ENCODE measurements at regions not wholly inside any gene's neighbourhood (a gene's known extent, or its start where the extent isn't known, plus 50 kb on each side); places are given as distances from the start of the nearest gene placed in this dataset.

GRCh38 chr2:136049011-136049742, 63.8 kb upstream of the DARS1 start:
- TF ChIP-seq CTCF (conservative IDR thresholded peaks at IDR 0.05; ENCODE audit: low read length) (no peak), EZH2phosphoT487 (IDR thresholded peaks at IDR 0.05; ENCODE audit: borderline replicate concordance) (no peak)
- Histone ChIP-seq H3K9me3 (ENCODE audit: insufficient read depth, low read depth, low read length) (no peaks in the 10 kb centered on the region), H3F3A (ENCODE audit: low read depth) (0 out of 2 replicates have a peak, but pooled peaks cover 3% of the 10 kb centered on the region)

GRCh38 chr2:136045835-136046570, 60.6 kb upstream of the DARS1 start:
- Histone ChIP-seq H3K9me2 (replicated peaks; ENCODE audit: low read depth, low read length) (no peaks in the 10 kb centered on the region), H3K9ac (ENCODE audit: low read depth, low read length, poor library complexity, severe bottlenecking) (no peak overlapping the region), H3K4me3 (ENCODE audit: low read length, poor library complexity, severe bottlenecking) (no peak overlapping the region), H3K4me1 (ENCODE audit: insufficient read depth, low read length, poor library complexity, severe bottlenecking) (peaks cover 44% of the 10 kb centered on the region), H2AFZ (ENCODE audit: low read length) (no peak overlapping the region), H3K4me2 (ENCODE audit: low read depth, low read length, poor library complexity, severe bottlenecking) (no peak overlapping the region), H3F3A (ENCODE audit: low read depth) (no peaks in the 10 kb centered on the region), H3K36me3 (ENCODE audit: insufficient read depth, low read length) (no peaks in the 10 kb centered on the region), H3K27me3 (ENCODE audit: insufficient read depth, low read length, poor library complexity, severe bottlenecking) (no peaks in the 10 kb centered on the region), H4K20me1 (ENCODE audit: insufficient read depth, low read length, poor library complexity, severe bottlenecking) (no peaks in the 10 kb centered on the region), H3K79me2 (ENCODE audit: insufficient read depth, low read length) (no peaks in the 10 kb centered on the region), H3K9me3 (ENCODE audit: insufficient read depth, low read depth, low read length) (no peaks in the 10 kb centered on the region)
- TF ChIP-seq CTCF (conservative IDR thresholded peaks at IDR 0.05; ENCODE audit: low read length) (no peak), EZH2phosphoT487 (IDR thresholded peaks at IDR 0.05; ENCODE audit: borderline replicate concordance) (no peak)

More at GRCh38 chr2:136049011-136049742, 63.8 kb upstream of the DARS1 start:
- no peak overlapping the region for H3K9ac ChIP-seq (ENCODE audit: low read depth, low read length, poor library complexity, severe bottlenecking)
- H4K20me1 ChIP-seq (ENCODE audit: insufficient read depth, low read length, poor library complexity, severe bottlenecking) = no peaks in the 10 kb centered on the region
- H3K9me2 ChIP-seq (replicated peaks; ENCODE audit: low read depth, low read length) = no peaks in the 10 kb centered on the region
- peak overlapping the region; percentile 53; the same call in 1 of the 2 replicates for H2AFZ ChIP-seq (ENCODE audit: low read length)
- peaks cover 53% of the 10 kb centered on the region for H3K4me1 ChIP-seq (ENCODE audit: insufficient read depth, low read length, poor library complexity, severe bottlenecking)
- H3K27me3 ChIP-seq (ENCODE audit: insufficient read depth, low read length, poor library complexity, severe bottlenecking) = no peaks in the 10 kb centered on the region
- H3K79me2 ChIP-seq (ENCODE audit: insufficient read depth, low read length) = no peaks in the 10 kb centered on the region
- H3K4me3 ChIP-seq (ENCODE audit: low read length, poor library complexity, severe bottlenecking) = no peak overlapping the region
- H3K36me3 ChIP-seq (ENCODE audit: insufficient read depth, low read length) = no peaks in the 10 kb centered on the region
- no peak overlapping the region for H3K4me2 ChIP-seq (ENCODE audit: low read depth, low read length, poor library complexity, severe bottlenecking)

GRCh38 chr2:136045344-136045743, 59.9 kb upstream of the DARS1 start:
- Histone ChIP-seq H3K4me1 (ENCODE audit: insufficient read depth, low read length, poor library complexity, severe bottlenecking) (peaks cover 44% of the 10 kb centered on the region), H2AFZ (ENCODE audit: low read length) (no peak overlapping the region), H3K9ac (ENCODE audit: low read depth, low read length, poor library complexity, severe bottlenecking) (no peak overlapping the region), H3K9me2 (replicated peaks; ENCODE audit: low read depth, low read length) (no peaks in the 10 kb centered on the region), H3F3A (ENCODE audit: low read depth) (no peaks in the 10 kb centered on the region), H3K27me3 (ENCODE audit: insufficient read depth, low read length, poor library complexity, severe bottlenecking) (no peaks in the 10 kb centered on the region), H3K9me3 (ENCODE audit: insufficient read depth, low read depth, low read length) (no peaks in the 10 kb centered on the region), H3K36me3 (ENCODE audit: insufficient read depth, low read length) (no peaks in the 10 kb centered on the region), H3K4me3 (ENCODE audit: low read length, poor library complexity, severe bottlenecking) (no peak overlapping the region), H3K79me2 (ENCODE audit: insufficient read depth, low read length) (no peaks in the 10 kb centered on the region), H3K4me2 (ENCODE audit: low read depth, low read length, poor library complexity, severe bottlenecking) (no peak overlapping the region), H4K20me1 (ENCODE audit: insufficient read depth, low read length, poor library complexity, severe bottlenecking) (no peaks in the 10 kb centered on the region)
- TF ChIP-seq CTCF (conservative IDR thresholded peaks at IDR 0.05; ENCODE audit: low read length) (no peak), EZH2phosphoT487 (IDR thresholded peaks at IDR 0.05; ENCODE audit: borderline replicate concordance) (no peak)
